NCI-H2171 treated with DMSO at 0.1 percent for 48 hours (cell line): ENCODE measurements at regions not wholly inside any gene's neighbourhood (a gene's known extent, or its start where the extent isn't known, plus 50 kb on each side); places are given as distances from the start of the nearest gene placed in this dataset.
A peak's percentile ranks its signal among the peaks of the same experiment; 100 is the strongest.
"Not testable (repeated sequence)": the region's sequence is repeated elsewhere in the genome, so short reads cannot be mapped to it uniquely, and the experiment has no call there.

Experiments
- DNase-seq: peaks from one replicate; lab custom pipeline; 2025; lab: John Stamatoyannopoulos, UW

DNA sequence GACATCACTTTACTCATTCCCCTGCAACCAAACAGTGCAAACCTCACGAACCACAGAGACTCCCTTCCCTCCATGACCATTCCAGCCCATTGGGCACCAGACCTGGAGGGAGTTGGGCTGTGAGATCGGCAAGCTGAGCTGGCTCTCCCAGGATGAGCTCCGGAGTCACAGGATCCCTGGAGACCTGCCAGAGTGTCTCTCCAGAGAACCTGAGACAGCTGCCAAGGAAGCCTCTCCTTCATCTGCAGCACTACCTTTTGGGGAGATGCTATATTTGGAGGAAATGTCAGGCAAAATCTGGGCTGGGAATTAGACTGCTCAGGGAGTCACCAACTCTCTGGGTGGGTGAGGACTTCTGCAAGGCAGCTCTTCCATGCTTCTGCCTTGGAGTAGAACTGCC lies 417.4 kb downstream of the TNS1 start:
- no peak for DNase-seq

- DNase-seq: not testable (repeated sequence)
These were observed 422.4 kb downstream of the TNS1 start for GRCh38 chr2:217580407-217580806.

DNA sequence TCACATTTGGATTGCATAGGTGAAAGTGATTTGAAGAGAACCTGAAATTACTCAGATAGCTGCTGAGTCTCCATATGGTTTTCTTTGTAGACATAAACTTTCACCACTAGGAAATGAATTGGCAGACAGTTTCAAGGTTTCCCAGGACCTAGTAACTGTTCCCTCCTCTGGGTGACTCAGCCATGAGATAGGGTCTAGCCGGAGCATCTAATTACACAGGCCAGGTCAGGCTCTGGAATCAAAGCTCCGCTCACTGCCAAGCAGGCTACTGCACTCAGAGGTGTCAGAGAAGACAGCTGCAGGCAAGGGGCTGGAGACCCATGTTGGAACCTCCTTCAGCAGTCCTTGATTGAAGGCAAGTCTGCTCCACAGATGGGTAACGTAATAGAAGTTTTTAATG lies 429.2 kb downstream of the TNS1 start:
- no peak for DNase-seq

DNA sequence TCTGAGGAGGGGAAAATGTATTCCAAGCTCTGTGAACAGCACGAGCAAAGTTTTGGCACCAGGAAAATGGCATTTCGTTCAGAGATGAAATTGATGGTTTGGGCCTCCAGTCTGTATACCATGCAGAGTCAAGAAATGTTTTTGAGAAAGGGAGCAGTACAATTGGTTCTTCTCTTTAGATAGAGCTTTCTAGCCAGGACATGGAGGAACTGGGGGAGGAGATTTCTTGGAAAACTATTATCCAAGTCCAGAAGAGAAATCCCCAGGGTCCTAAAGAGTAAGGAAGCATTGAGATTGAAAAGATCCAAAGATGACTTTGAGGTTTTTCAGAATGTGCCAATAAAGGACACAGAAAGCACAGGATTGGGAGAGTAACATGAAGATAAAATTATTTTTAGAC lies 432.4 kb downstream of the TNS1 start:
- DNase-seq: no peak

DNA sequence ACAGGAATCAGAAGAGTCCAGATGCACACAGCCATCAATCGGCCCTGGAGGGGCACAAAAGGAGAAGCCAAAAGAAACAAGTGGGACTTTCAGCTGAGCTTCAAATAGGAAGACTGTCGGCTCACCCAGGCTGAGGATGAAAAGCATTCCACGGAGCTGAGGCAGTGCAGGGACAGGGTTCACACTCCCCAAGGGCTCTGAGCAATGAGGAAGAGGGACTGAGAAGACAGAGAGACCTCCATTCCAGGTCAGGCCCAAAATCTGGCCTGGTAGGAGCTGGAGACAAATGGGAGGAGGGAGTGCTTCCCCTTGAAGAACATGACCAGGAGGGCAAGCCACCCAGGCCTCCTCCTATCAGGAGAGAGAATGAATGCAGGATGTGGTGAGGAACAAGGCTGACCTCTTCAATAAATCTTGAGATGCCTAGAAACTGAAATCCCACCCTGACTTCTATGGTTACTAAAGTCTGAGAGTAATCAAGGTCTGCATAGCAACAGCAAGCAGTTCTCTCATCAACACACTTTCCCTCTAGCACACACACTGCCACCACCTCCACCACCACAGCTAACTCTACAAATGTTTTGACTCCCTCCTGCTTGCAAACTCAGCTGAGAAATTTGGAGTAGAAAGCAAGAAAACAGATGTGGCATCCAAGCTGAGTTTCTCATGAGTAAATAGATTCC lies 434.4 kb downstream of the TNS1 start:
- no peak for DNase-seq

- no peak for DNase-seq
These were observed 439.2 kb downstream of the TNS1 start for GRCh38 chr2:217563565-217563964.

DNA sequence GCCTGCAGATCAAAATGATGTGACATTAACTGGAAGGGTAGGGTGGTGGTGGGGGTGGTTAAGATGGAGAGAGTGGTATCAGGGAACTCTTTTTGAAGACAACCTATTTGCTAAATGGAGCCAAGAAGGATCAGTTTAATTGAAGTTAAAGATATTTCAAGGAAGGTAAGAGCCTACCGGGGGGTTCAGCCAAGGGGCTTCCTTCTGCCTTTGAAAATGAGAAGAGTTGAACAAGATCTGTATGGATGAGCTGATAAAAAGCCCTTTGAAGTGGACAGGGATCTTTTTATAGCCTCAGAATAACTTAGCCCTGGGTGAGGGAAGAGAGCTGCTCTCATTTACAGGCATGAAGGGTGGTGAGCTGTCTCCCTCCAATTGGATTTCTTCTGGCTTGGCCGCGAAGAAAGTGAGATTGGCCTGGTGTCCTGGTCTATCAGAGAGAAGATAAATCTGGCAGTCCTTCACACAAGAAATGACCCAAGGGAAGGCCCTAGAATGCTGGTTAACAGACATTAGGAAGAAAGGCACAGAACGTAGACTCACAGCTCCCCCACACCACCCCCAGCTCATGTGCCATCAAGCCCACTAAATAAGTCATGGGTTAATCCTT lies 439.8 kb downstream of the TNS1 start:
- DNase-seq: no peak

- no peak for DNase-seq
These were observed 443.7 kb downstream of the TNS1 start for GRCh38 chr2:217559084-217559483.

GRCh38 chr2:217555081-217555876 lies 447.5 kb downstream of the TNS1 start:
- no peak for DNase-seq

GRCh38 chr2:217553679-217554078 lies 449.1 kb downstream of the TNS1 start:
- no peak for DNase-seq

DNA sequence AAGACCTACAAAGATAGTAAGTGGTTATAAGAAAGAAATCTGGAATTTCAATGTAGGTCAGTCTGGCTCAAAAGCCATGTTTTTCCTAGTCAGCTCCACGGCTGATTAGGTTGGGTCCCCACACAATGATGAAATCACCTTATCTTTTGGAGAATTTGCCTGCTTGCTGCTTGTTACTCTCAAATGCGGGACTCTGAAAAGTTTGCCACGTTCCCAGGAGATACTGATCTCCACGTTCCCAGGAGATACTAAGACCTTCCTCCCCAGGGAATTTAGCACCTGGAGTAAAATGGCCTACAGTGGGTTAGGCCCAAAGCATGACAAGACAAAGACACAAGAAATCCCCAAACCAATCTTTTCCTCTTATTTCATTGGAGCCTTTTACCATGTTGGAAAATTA lies 449.6 kb downstream of the TNS1 start:
- no peak for DNase-seq

DNA sequence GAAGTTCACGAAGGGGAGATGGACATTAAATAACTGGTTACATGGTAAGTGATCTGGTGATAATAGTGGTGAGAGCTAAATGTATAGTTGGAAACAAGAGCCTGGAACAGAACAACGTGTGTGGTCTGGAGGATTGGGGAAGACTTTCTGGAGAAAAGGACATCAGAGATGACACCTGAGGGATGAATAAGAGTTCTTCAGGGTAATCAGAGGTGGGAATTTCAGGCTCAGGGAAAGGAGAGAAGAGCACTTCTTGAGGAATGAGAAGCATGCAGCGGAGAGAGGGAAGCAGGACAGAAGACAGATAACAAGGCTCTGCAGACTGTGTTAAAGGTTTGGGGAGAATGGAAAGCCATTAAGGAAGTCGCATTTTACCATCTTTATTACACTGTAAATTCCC lies 450.7 kb downstream of the TNS1 start:
- no peak for DNase-seq

DNA sequence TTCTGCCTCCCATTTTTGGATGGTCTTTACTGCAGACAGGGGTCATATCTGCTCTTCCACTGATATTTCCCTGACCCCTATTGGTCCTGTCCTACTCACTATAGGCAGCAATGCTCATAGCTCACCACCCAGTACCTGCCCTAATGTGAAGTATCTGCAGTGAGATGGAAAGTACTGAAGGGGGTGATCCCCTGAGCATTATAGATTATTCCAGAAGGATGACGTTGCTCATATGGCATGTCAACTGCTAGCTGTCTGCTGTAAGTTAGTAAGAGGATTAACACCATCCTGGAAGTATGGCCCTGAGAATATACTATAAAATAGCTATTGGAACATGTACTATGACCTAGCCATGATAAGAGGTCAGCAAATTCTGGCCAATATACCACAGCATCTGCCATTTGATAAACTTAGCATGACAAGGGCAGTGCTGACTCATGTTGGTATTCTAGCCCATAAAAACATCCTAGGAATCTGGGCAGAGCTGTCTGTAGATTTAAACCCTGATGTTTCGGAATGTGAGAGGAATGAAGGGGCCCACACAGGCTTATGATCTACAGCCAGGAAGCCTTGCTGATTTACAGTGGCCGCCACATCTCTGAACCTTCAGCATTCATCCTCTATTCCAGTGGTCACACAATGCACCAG lies 451.4 kb downstream of the TNS1 start:
- DNase-seq: no peak

DNA sequence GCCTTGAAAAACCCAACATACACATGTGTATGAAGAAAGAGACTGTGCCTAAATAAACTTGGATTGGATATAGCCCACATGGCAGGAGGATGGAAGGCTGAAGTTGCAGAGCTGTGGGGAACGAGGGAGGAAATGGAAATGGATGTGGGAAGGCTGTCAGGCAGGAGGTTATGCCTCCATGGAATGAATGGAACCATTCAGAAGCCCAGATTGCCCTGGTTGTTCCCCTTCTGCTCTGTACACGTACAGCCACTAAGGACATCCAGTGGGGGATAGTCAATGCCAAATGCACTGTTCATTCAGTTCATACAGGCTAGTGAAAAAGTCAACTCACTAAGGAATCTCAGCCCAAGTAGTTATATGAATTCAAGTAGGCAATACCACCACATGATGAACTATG lies 463.7 kb downstream of the TNS1 start:
- no peak for DNase-seq

DNA sequence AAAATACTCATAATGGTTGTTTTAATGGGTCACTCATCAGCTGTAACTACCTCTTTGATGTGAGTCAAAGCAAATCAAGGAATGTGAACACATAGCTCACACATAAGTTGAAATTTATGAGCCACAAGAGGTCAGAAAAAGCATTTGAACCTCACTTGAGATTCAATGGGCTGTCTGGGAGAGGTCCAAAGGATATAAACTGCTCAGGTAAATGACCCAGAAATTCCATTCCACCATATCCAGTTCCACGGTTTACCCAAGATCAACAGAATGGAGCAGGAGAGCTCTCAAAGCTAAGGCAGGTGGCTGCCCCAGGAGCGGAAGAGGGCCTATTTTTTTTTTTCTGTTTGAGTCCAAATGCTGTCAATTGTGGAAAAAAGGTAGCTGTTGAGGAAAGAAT lies 464.1 kb downstream of the TNS1 start:
- DNase-seq: peak; percentile 6

GRCh38 chr2:217535957-217536708 lies 466.7 kb downstream of the TNS1 start:
- no peak for DNase-seq

DNA sequence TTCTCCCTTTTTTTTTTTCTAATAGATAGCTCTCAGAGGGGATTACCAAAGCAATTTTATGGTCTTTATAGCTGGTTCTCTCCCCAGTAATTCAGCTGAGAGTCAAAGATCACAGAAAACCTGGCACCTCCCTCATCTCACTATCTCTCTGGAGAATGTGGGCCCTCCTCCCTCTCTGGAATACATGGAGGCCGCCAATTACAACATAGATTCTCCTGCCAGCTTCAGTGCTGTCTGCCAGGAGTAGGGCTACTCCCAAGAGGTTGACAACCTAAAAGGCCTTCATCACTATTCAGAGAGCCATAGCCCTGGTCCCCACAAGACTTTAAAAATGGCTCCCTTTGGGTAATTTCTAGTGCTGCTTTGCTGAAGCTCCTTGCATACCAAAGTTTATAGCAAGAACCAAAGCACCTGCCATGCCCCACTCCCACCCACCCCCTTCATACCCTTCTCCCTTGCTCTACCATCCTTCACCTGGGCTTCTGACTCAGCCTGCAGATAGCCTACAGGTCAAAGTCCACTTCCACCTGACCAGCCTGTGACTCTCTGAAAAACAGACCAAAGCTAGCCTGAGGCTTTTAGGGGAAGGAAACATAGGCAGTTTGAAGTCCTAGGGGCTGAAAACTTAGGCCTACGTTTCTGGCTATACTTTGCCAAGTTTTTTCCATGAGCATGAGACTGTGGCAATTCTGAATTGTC lies 472.3 kb downstream of the TNS1 start:
- DNase-seq: no peak

- DNase-seq: no peak
These were observed 473.5 kb downstream of the TNS1 start for GRCh38 chr2:217529271-217529670.

DNA sequence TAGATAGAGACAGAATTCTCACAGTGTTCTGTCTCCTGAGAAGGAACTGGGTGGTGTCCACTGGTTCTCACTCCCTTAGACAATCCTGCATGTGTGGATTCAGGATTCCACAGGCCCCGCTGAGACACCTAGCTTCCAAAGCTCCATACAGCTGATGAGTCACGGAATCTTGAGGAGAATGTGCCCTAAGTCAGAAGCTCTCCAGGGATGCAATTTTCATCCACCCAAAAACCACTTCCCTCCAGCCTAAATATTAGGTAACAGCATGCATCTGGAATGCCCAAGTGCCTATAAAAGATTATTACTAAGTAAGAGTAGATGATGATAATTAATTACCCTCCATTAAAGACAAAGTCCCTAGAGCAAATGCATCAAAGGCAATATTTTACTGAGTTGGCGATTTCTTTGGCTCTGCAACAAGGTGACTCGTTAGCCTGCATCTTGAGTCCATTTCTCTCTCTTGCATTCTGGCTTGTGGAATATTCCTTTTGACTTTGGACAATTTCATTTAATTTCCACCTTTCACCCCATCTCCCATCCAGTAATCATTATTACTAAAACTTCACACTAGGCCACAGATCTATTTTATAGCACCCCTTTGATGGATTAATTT lies 475.1 kb downstream of the TNS1 start:
- DNase-seq: no peak

- no peak for DNase-seq
These were observed 477.7 kb downstream of the TNS1 start for GRCh38 chr2:217525076-217525475.

DNA sequence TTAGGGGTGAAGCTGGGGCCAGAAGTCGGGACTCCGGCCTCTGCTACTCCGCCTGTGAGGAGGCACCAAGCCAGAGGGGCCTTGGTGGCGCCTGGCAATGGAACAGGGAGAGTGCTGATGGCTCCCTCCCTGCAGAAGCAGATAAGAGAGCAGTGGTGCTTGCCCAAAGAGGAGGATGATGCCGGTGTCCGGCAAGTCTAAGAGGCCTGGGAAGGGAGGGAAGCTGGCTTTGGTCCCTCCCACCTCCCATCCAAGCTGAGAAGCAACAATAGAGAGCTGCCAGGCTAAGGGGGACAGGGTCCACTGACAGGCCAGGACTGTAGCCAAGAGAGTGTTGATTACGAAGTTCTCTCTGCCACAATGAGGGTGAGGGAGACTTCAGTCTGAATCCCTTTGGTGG lies 479.5 kb downstream of the TNS1 start:
- DNase-seq: no peak
